ENCODE measurements at regions not wholly inside any gene's neighbourhood (a gene's known extent, or its start where the extent isn't known, plus 50 kb on each side); places are given as distances from the start of the nearest gene placed in this dataset.

DNA sequence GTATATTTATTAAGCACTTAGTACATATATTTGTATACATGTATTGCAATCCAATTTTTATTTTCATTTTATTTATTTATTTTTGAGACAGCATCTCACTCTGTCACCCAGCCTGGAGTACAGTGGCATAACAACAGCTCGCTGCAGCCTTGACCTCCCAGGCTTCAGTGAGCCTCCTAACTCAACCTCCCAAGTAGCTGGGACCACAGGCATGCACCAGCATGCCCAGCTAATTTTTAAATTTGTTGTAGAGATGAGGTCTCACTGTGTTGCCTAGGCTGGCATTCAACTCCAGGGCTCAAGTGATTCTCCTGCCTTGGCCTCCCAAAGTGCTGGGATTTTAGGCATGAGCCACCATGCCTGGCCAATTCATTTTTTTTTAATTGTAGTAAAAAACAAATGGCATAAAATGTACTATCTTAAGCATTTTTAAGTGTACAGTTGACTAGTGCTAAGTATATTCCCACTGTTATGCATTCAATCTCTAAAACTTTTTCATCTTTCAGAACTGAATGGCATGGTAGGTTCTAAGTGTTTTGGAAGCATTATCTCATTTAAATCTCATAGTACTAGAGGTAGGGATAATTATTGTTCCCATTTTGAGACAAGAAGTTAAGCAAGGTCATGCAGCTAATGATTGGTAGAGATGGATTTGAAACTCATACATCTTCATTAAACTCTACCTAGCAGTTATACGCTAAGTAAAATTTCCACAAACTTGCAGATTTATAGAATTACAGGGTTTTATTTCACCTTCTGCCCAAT, 264.0 kb upstream of the NFE2L3 start:
- TF ChIP-seq, protein P1, sequence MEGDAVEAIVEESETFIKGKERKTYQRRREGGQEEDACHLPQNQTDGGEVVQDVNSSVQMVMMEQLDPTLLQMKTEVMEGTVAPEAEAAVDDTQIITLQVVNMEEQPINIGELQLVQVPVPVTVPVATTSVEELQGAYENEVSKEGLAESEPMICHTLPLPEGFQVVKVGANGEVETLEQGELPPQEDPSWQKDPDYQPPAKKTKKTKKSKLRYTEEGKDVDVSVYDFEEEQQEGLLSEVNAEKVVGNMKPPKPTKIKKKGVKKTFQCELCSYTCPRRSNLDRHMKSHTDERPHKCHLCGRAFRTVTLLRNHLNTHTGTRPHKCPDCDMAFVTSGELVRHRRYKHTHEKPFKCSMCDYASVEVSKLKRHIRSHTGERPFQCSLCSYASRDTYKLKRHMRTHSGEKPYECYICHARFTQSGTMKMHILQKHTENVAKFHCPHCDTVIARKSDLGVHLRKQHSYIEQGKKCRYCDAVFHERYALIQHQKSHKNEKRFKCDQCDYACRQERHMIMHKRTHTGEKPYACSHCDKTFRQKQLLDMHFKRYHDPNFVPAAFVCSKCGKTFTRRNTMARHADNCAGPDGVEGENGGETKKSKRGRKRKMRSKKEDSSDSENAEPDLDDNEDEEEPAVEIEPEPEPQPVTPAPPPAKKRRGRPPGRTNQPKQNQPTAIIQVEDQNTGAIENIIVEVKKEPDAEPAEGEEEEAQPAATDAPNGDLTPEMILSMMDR (IDR thresholded peaks at IDR 0.05): no peak
- TF ChIP-seq POLR2A (IDR thresholded peaks at IDR 0.05): no peak
